ENCODE measurements at regions not wholly inside any gene's neighbourhood (a gene's known extent, or its start where the extent isn't known, plus 50 kb on each side); places are given as distances from the start of the nearest gene placed in this dataset.

- peaks cover 4% of the 10 kb centered on the region for H3K9me3 Mint-ChIP-seq
Measured at GRCh38 chr4:123218981-123219380, 177.6 kb upstream of the SPRY1 start.

GRCh38 chr4:123229286-123229685, 167.3 kb upstream of the SPRY1 start:
- TF ChIP-seq CTCF (IDR thresholded peaks at IDR 0.05), result no peak
- H3K9me3 Mint-ChIP-seq, result peaks cover 2% of the 10 kb centered on the region
- ATAC-seq (no peak), DNase-seq (no peak)
- CTCF ChIA-PET, result no interaction called here
- no peak overlapping the region for H3K27ac Mint-ChIP-seq
- no peak overlapping the region for H3K4me3 Mint-ChIP-seq
- intact Hi-C loops (cut with micrococcal nuclease), result no loop called here
- no peaks in the 10 kb centered on the region for H3K27me3 Mint-ChIP-seq
- POLR2A ChIA-PET, result no interaction called here
- H3K36me3 Mint-ChIP-seq (ENCODE audit: low read depth), result peaks cover 16% of the 10 kb centered on the region
- H3K4me1 Mint-ChIP-seq (ENCODE audit: low read depth), result no peaks in the 10 kb centered on the region

More at GRCh38 chr4:123218981-123219380, 177.6 kb upstream of the SPRY1 start:
- DNase-seq (no peak), ATAC-seq (no peak)
- TF ChIP-seq CTCF (IDR thresholded peaks at IDR 0.05), result no peak
- no peak overlapping the region for H3K27ac Mint-ChIP-seq
- H3K27me3 Mint-ChIP-seq, result no peaks in the 10 kb centered on the region
- POLR2A ChIA-PET, result no interaction called here
- H3K4me1 Mint-ChIP-seq (ENCODE audit: low read depth), result no peaks in the 10 kb centered on the region
- no peak overlapping the region for H3K4me3 Mint-ChIP-seq
- CTCF ChIA-PET, result no interaction called here
- peaks cover 13% of the 10 kb centered on the region for H3K36me3 Mint-ChIP-seq (ENCODE audit: low read depth)
- intact Hi-C loops (cut with micrococcal nuclease), result no loop called here

- DNase-seq, result no peak
- Mint-ChIP-seq H3K4me1 (ENCODE audit: low read depth) (no peaks in the 10 kb centered on the region), H3K27me3 (no peaks in the 10 kb centered on the region), H3K27ac (no peak overlapping the region), H3K36me3 (ENCODE audit: low read depth) (peaks cover 11% of the 10 kb centered on the region), H3K4me3 (no peak overlapping the region), H3K9me3 (peaks cover 2% of the 10 kb centered on the region)
- POLR2A ChIA-PET, result no interaction called here
- intact Hi-C loops (cut with micrococcal nuclease), result no loop called here
- CTCF ChIA-PET, result no interaction called here
- no peak for TF ChIP-seq CTCF (IDR thresholded peaks at IDR 0.05)
- no peak for ATAC-seq
Measured at GRCh38 chr4:123230061-123230460, 166.5 kb upstream of the SPRY1 start.

GRCh38 chr4:123232439-123232838, 164.2 kb upstream of the SPRY1 start:
- POLR2A ChIA-PET, result no interaction called here
- CTCF ChIA-PET, result no interaction called here
- TF ChIP-seq CTCF (IDR thresholded peaks at IDR 0.05), result no peak
- intact Hi-C loops (cut with micrococcal nuclease), result no loop called here
- H3K27ac Mint-ChIP-seq, result no peak overlapping the region
- ATAC-seq (no peak), DNase-seq (no peak)
- no peaks in the 10 kb centered on the region for H3K27me3 Mint-ChIP-seq
- H3K9me3 Mint-ChIP-seq, result no peaks in the 10 kb centered on the region
- no peak overlapping the region for H3K4me3 Mint-ChIP-seq
- peaks cover 9% of the 10 kb centered on the region for H3K36me3 Mint-ChIP-seq (ENCODE audit: low read depth)
- H3K4me1 Mint-ChIP-seq (ENCODE audit: low read depth), result no peaks in the 10 kb centered on the region

GRCh38 chr4:123233136-123233768, 163.3 kb upstream of the SPRY1 start:
- ChIA-PET POLR2A (no interaction called here), CTCF (no interaction called here)
- Mint-ChIP-seq H3K4me1 (ENCODE audit: low read depth) (no peaks in the 10 kb centered on the region), H3K27me3 (no peaks in the 10 kb centered on the region), H3K9me3 (no peaks in the 10 kb centered on the region), H3K27ac (no peak overlapping the region), H3K4me3 (no peak overlapping the region), H3K36me3 (ENCODE audit: low read depth) (peaks cover 9% of the 10 kb centered on the region)
- TF ChIP-seq CTCF (IDR thresholded peaks at IDR 0.05), result no peak
- DNase-seq (no peak), ATAC-seq (no peak)
- intact Hi-C loops (cut with micrococcal nuclease), result no loop called here

Data from activated CD8-positive, alpha-beta T cell treated with anti-CD3 and anti-CD28 coated beads for 36 hours (primary cell).